Fibroblast of lung (primary cell): ENCODE measurements at regions not wholly inside any gene's neighbourhood (a gene's known extent, or its start where the extent isn't known, plus 50 kb on each side); places are given as distances from the start of the nearest gene placed in this dataset.

Source experiments
- CTCF ChIP-seq, 2 donors: IDR thresholded peaks in 1 of 2; conservative IDR thresholded peaks in 1 of 2; 1 replicate in 1 of 2; 2 replicates in 1 of 2; pipeline ENCODE4 v1.5.1; 2011 to 2012; ENCODE audit warnings: low read length in 2 of 2, control low read depth in 1 of 2, inconsistent platforms in 1 of 2, low read depth in 1 of 2, mild to moderate bottlenecking in 1 of 2
- EZH2 ChIP-seq: IDR thresholded peaks from 2 replicates; pipeline ENCODE4 v1.5.1; 2012; ENCODE audit warnings: low read length, control low read depth, mild to moderate bottlenecking; ENCODE audit errors: missing control alignments

GRCh38 chr1:215345208-215345607, 221.9 kb upstream of the KCTD3 start:
- no peak for TF ChIP-seq CTCF (conservative IDR thresholded peaks at IDR 0.05 in 1 of 2, IDR thresholded peaks at IDR 0.05 in 1 of 2; ENCODE audit: low read depth in 1 of 2, low read length in 2 of 2)
- no peak for TF ChIP-seq EZH2
